ENCODE measurements at regions not wholly inside any gene's neighbourhood (a gene's known extent, or its start where the extent isn't known, plus 50 kb on each side); places are given as distances from the start of the nearest gene placed in this dataset.

GRCh38 chr2:118250001-118250400 lies 161.7 kb downstream of the INSIG2 start:
- DNase-seq (ENCODE audit: extremely low read depth in 1 of 11, low read depth in 9 of 11, low spot score in 4 of 11) = no peak

- no peak for DNase-seq (ENCODE audit: extremely low read depth in 1 of 11, low read depth in 9 of 11, low spot score in 4 of 11)
These were observed 161.3 kb downstream of the INSIG2 start for GRCh38 chr2:118249531-118249930.

- DNase-seq (ENCODE audit: extremely low read depth in 1 of 11, low read depth in 9 of 11, low spot score in 4 of 11) = no peak
These were observed 158.5 kb downstream of the INSIG2 start for GRCh38 chr2:118246726-118247125.

- no peak for DNase-seq (ENCODE audit: extremely low read depth in 1 of 11, low read depth in 9 of 11, low spot score in 4 of 11)
These were observed 157.8 kb downstream of the INSIG2 start for GRCh38 chr2:118246079-118246478.

- DNase-seq (ENCODE audit: extremely low read depth in 1 of 11, low read depth in 9 of 11, low spot score in 4 of 11) = no peak
These were observed 156.4 kb downstream of the INSIG2 start for GRCh38 chr2:118244686-118245085.

GRCh38 chr2:118243031-118243430 lies 154.8 kb downstream of the INSIG2 start:
- DNase-seq (ENCODE audit: extremely low read depth in 1 of 11, low read depth in 9 of 11, low spot score in 4 of 11) = no peak

- no peak for DNase-seq (ENCODE audit: extremely low read depth in 1 of 11, low read depth in 9 of 11, low spot score in 4 of 11)
These were observed 153.9 kb downstream of the INSIG2 start for GRCh38 chr2:118242216-118242615.

- no peak for DNase-seq (ENCODE audit: extremely low read depth in 1 of 11, low read depth in 9 of 11, low spot score in 4 of 11)
These were observed 152.9 kb downstream of the INSIG2 start for GRCh38 chr2:118241128-118241527.

GRCh38 chr2:118240276-118240675 lies 152.0 kb downstream of the INSIG2 start:
- DNase-seq (ENCODE audit: extremely low read depth in 1 of 11, low read depth in 9 of 11, low spot score in 4 of 11) = no peak

GRCh38 chr2:118239284-118239683 lies 151.0 kb downstream of the INSIG2 start:
- no peak for DNase-seq (ENCODE audit: extremely low read depth in 1 of 11, low read depth in 9 of 11, low spot score in 4 of 11)

- no peak for DNase-seq (ENCODE audit: extremely low read depth in 1 of 11, low read depth in 9 of 11, low spot score in 4 of 11)
These were observed 149.2 kb downstream of the INSIG2 start for GRCh38 chr2:118237451-118237850.

GRCh38 chr2:118232796-118233195 lies 144.5 kb downstream of the INSIG2 start:
- DNase-seq (ENCODE audit: extremely low read depth in 1 of 11, low read depth in 9 of 11, low spot score in 4 of 11) = no peak

GRCh38 chr2:118232391-118232790 lies 144.1 kb downstream of the INSIG2 start:
- no peak for DNase-seq (ENCODE audit: extremely low read depth in 1 of 11, low read depth in 9 of 11, low spot score in 4 of 11)

GRCh38 chr2:118231759-118232158 lies 143.5 kb downstream of the INSIG2 start:
- DNase-seq (ENCODE audit: extremely low read depth in 1 of 11, low read depth in 9 of 11, low spot score in 4 of 11) = no peak

GRCh38 chr2:118227698-118228508 lies 139.6 kb downstream of the INSIG2 start:
- DNase-seq (ENCODE audit: extremely low read depth in 1 of 11, low read depth in 9 of 11, low spot score in 4 of 11) = no peak

- DNase-seq (ENCODE audit: extremely low read depth in 1 of 11, low read depth in 9 of 11, low spot score in 4 of 11) = no peak
These were observed 137.4 kb downstream of the INSIG2 start for GRCh38 chr2:118225666-118226065.

- no peak for DNase-seq (ENCODE audit: extremely low read depth in 1 of 11, low read depth in 9 of 11, low spot score in 4 of 11)
These were observed 136.6 kb downstream of the INSIG2 start for GRCh38 chr2:118224895-118225311.

GRCh38 chr2:118223992-118224894 lies 136.0 kb downstream of the INSIG2 start:
- DNase-seq (ENCODE audit: extremely low read depth in 1 of 11, low read depth in 9 of 11, low spot score in 4 of 11) = peak in 1 of 11 donors; percentile 27

- DNase-seq (ENCODE audit: extremely low read depth in 1 of 11, low read depth in 9 of 11, low spot score in 4 of 11) = peak in 2 of 11 donors; percentile 16 to 45
These were observed 135.3 kb downstream of the INSIG2 start for GRCh38 chr2:118223511-118223991.

All from renal cortex interstitium (tissue), 11 donors.